ENCODE measurements at regions not wholly inside any gene's neighbourhood (a gene's known extent, or its start where the extent isn't known, plus 50 kb on each side); places are given as distances from the start of the nearest gene placed in this dataset.

- Histone ChIP-seq H3K4me1 (ENCODE audit: control insufficient read depth in 2 of 3, insufficient read depth in 2 of 3, low read depth in 1 of 3, low read length in 3 of 3) (no peaks in the 10 kb centered on the region), H3K27ac (ENCODE audit: low read depth in 2 of 2, low read length in 2 of 2) (no peak overlapping the region), H3K9me3 (ENCODE audit: control insufficient read depth in 2 of 3, insufficient read depth in 1 of 3, low read length in 3 of 3) (no peaks in the 10 kb centered on the region), H3K4me3 (ENCODE audit: low read length in 3 of 3) (no peak overlapping the region), H3K9ac (ENCODE audit: low read length in 3 of 3) (no peak overlapping the region), H3K27me3 (ENCODE audit: control insufficient read depth, insufficient read depth, low read length) (no peaks in the 10 kb centered on the region), H3K36me3 (ENCODE audit: control insufficient read depth in 2 of 3, insufficient read depth in 3 of 3, low read length in 3 of 3) (no peaks in the 10 kb centered on the region)
- intact Hi-C loops (cut with DNase I), result no loop called here
- no peak for TF ChIP-seq CTCF (IDR thresholded peaks at IDR 0.05; ENCODE audit: borderline replicate concordance, extremely low read depth, insufficient read depth)
- DNase-seq (no peak), FAIRE-seq (no peak)
These were observed 529.9 kb downstream of the SLC4A3 start for GRCh38 chr2:220157312-220157711.

- Histone ChIP-seq H3K27ac (ENCODE audit: low read depth in 2 of 2, low read length in 2 of 2) (no peak overlapping the region), H3K27me3 (ENCODE audit: control insufficient read depth, insufficient read depth, low read length) (no peaks in the 10 kb centered on the region), H3K36me3 (ENCODE audit: control insufficient read depth in 2 of 3, insufficient read depth in 3 of 3, low read length in 3 of 3) (no peaks in the 10 kb centered on the region), H3K9me3 (ENCODE audit: control insufficient read depth in 2 of 3, insufficient read depth in 1 of 3, low read length in 3 of 3) (no peaks in the 10 kb centered on the region), H3K4me3 (ENCODE audit: low read length in 3 of 3) (no peak overlapping the region), H3K4me1 (ENCODE audit: control insufficient read depth in 2 of 3, insufficient read depth in 2 of 3, low read depth in 1 of 3, low read length in 3 of 3) (no peaks in the 10 kb centered on the region), H3K9ac (ENCODE audit: low read length in 3 of 3) (no peak overlapping the region)
- no peak for DNase-seq
- FAIRE-seq, result no peak
- no peak for TF ChIP-seq CTCF (IDR thresholded peaks at IDR 0.05; ENCODE audit: borderline replicate concordance, extremely low read depth, insufficient read depth)
- intact Hi-C loops (cut with DNase I), result no loop called here
These were observed 532.3 kb downstream of the SLC4A3 start for GRCh38 chr2:220159738-220160137.

GRCh38 chr2:220162320-220162719 lies 534.9 kb downstream of the SLC4A3 start:
- Histone ChIP-seq H3K27ac (ENCODE audit: low read depth in 2 of 2, low read length in 2 of 2) (no peak overlapping the region), H3K36me3 (ENCODE audit: control insufficient read depth in 2 of 3, insufficient read depth in 3 of 3, low read length in 3 of 3) (no peaks in the 10 kb centered on the region), H3K4me1 (ENCODE audit: control insufficient read depth in 2 of 3, insufficient read depth in 2 of 3, low read depth in 1 of 3, low read length in 3 of 3) (no peaks in the 10 kb centered on the region), H3K9ac (ENCODE audit: low read length in 3 of 3) (no peak overlapping the region), H3K4me3 (ENCODE audit: low read length in 3 of 3) (no peak overlapping the region), H3K9me3 (ENCODE audit: control insufficient read depth in 2 of 3, insufficient read depth in 1 of 3, low read length in 3 of 3) (no peaks in the 10 kb centered on the region), H3K27me3 (ENCODE audit: control insufficient read depth, insufficient read depth, low read length) (no peaks in the 10 kb centered on the region)
- DNase-seq (no peak), FAIRE-seq (no peak)
- intact Hi-C loops (cut with DNase I), result no loop called here
- TF ChIP-seq CTCF (IDR thresholded peaks at IDR 0.05; ENCODE audit: borderline replicate concordance, extremely low read depth, insufficient read depth), result no peak

GRCh38 chr2:220163486-220163885 lies 536.1 kb downstream of the SLC4A3 start:
- FAIRE-seq, result no peak
- no peaks in the 10 kb centered on the region for H3K36me3 ChIP-seq (ENCODE audit: control insufficient read depth in 2 of 3, insufficient read depth in 3 of 3, low read length in 3 of 3)
- no peak overlapping the region for H3K27ac ChIP-seq (ENCODE audit: low read depth in 2 of 2, low read length in 2 of 2)
- intact Hi-C loops (cut with DNase I), result no loop called here
- no peak overlapping the region for H3K4me3 ChIP-seq (ENCODE audit: low read length in 3 of 3)
- TF ChIP-seq CTCF (IDR thresholded peaks at IDR 0.05; ENCODE audit: borderline replicate concordance, extremely low read depth, insufficient read depth), result no peak
- H3K4me1 ChIP-seq (ENCODE audit: control insufficient read depth in 2 of 3, insufficient read depth in 2 of 3, low read depth in 1 of 3, low read length in 3 of 3), result no peaks in the 10 kb centered on the region
- H3K9me3 ChIP-seq (ENCODE audit: control insufficient read depth in 2 of 3, insufficient read depth in 1 of 3, low read length in 3 of 3), result no peaks in the 10 kb centered on the region
- no peak for DNase-seq
- H3K27me3 ChIP-seq (ENCODE audit: control insufficient read depth, insufficient read depth, low read length), result no peaks in the 10 kb centered on the region
- no peak overlapping the region for H3K9ac ChIP-seq (ENCODE audit: low read length in 3 of 3)

Measured in kidney (tissue), 13 donors.